ENCODE measurements at regions not wholly inside any gene's neighbourhood (a gene's known extent, or its start where the extent isn't known, plus 50 kb on each side); places are given as distances from the start of the nearest gene placed in this dataset.
A peak's percentile ranks its signal among the peaks of the same experiment; 100 is the strongest.

GRCh38 chr13:111046590-111047141 is 68.4 kb upstream of the ARHGEF7 start:
- peaks cover 11% of the 10 kb centered on the region for H3K4me1 Mint-ChIP-seq
- no peak overlapping the region for H3K9ac ChIP-seq (ENCODE audit: insufficient read depth, low read length, poor library complexity, severe bottlenecking)
- no peaks in the 10 kb centered on the region for H3K4me1 ChIP-seq (ENCODE audit: control insufficient read depth in 1 of 2, insufficient read depth in 2 of 2, low read length in 2 of 2)
- 84% methylated on average over 6 of the region's 9 CpGs for WGBS (ENCODE audit: insufficient coverage)
- H3K9me3 Mint-ChIP-seq = peaks cover 0 to 4% (median 0%) of the 10 kb centered on the region in 7 donors
- peaks cover 2 to 9% (median 3%) of the 10 kb centered on the region in 3 donors for H3K27me3 Mint-ChIP-seq (ENCODE audit: low read depth in 3 of 3)
- H3K36me3 ChIP-seq (replicated peaks in 1 of 2; ENCODE audit: control insufficient read depth in 1 of 2, insufficient read depth in 2 of 2, low read length in 2 of 2) = no peaks in the 10 kb centered on the region
- H3K27ac ChIP-seq (ENCODE audit: low read depth in 1 of 2, low read length in 2 of 2) = no peak overlapping the region
- no peak overlapping the region for H3K4me3 Mint-ChIP-seq
- H4K20me1 ChIP-seq (ENCODE audit: insufficient read depth, low read length) = no peaks in the 10 kb centered on the region
- no peak overlapping the region for H3K4me3 ChIP-seq (replicated peaks in 1 of 3; ENCODE audit: low read depth in 2 of 3, low read length in 3 of 3)
- intact Hi-C loops (cut with micrococcal nuclease) = loop anchor here in 1 of 2 donors (10.0 kb wide), 1 partner anchor 132 kb away; the partner anchor contains the start of gene ANKRD10
- H3K27me3 ChIP-seq (ENCODE audit: control insufficient read depth in 2 of 2, insufficient read depth in 2 of 2, low read length in 2 of 2) = no peaks in the 10 kb centered on the region
- peak; percentile 7 to 66 (median 35) for DNase-seq
- peak; percentile 23 for TF ChIP-seq CTCF (IDR thresholded peaks at IDR 0.05)
- peak overlapping the region in 6 of 7 donors; percentile 4 to 74 (median 40) for H3K27ac Mint-ChIP-seq
- no peak overlapping the region for H2AFZ ChIP-seq (ENCODE audit: insufficient read depth, low read depth, low read length, poor library complexity, severe bottlenecking)
- no peaks in the 10 kb centered on the region for H3K36me3 Mint-ChIP-seq
- no peaks in the 10 kb centered on the region for H3K79me2 ChIP-seq (ENCODE audit: insufficient read depth, low read length)
- no peak overlapping the region for H3K4me2 ChIP-seq (replicated peaks; ENCODE audit: extremely low read depth, low read length, poor library complexity, severe bottlenecking)
- no peaks in the 10 kb centered on the region for H3K9me3 ChIP-seq (replicated peaks in 1 of 2; ENCODE audit: control insufficient read depth in 1 of 2, insufficient read depth in 1 of 2, low read length in 2 of 2)

GRCh38 chr13:111045170-111045569 is 69.9 kb upstream of the ARHGEF7 start:
- Mint-ChIP-seq H3K27ac (no peak overlapping the region), H3K27me3 (ENCODE audit: low read depth in 3 of 3) (peaks cover 2 to 6% (median 3%) of the 10 kb centered on the region in 3 donors)
- 90% methylated on average over 10 of the region's 10 CpGs for WGBS (ENCODE audit: insufficient coverage)

More at GRCh38 chr13:111045170-111045569, 69.9 kb upstream of the ARHGEF7 start:
- no peaks in the 10 kb centered on the region for H3K9me3 ChIP-seq (replicated peaks in 1 of 2; ENCODE audit: control insufficient read depth in 1 of 2, insufficient read depth in 1 of 2, low read length in 2 of 2)
- TF ChIP-seq CTCF (IDR thresholded peaks at IDR 0.05) = no peak
- no peaks in the 10 kb centered on the region for H3K4me1 ChIP-seq (ENCODE audit: control insufficient read depth in 1 of 2, insufficient read depth in 2 of 2, low read length in 2 of 2)
- DNase-seq = no peak
- intact Hi-C loops (cut with micrococcal nuclease) = loop anchor here in 1 of 2 donors (10.0 kb wide), 1 partner anchor 130 kb away; the partner anchor contains the start of gene ANKRD10
- H3K9ac ChIP-seq (ENCODE audit: insufficient read depth, low read length, poor library complexity, severe bottlenecking) = no peak overlapping the region
- H3K27ac ChIP-seq (ENCODE audit: low read depth in 1 of 2, low read length in 2 of 2) = no peak overlapping the region
- H3K27me3 ChIP-seq (ENCODE audit: control insufficient read depth in 2 of 2, insufficient read depth in 2 of 2, low read length in 2 of 2) = no peaks in the 10 kb centered on the region
- H3K79me2 ChIP-seq (ENCODE audit: insufficient read depth, low read length) = no peaks in the 10 kb centered on the region
- H3K4me3 Mint-ChIP-seq = no peak overlapping the region
- H3K9me3 Mint-ChIP-seq = peaks cover 0 to 4% (median 0%) of the 10 kb centered on the region in 7 donors
- no peak overlapping the region for H3K4me3 ChIP-seq (replicated peaks in 1 of 3; ENCODE audit: low read depth in 2 of 3, low read length in 3 of 3)
- H3K36me3 Mint-ChIP-seq = no peaks in the 10 kb centered on the region
- H3K4me1 Mint-ChIP-seq = peaks cover 11% of the 10 kb centered on the region
- H3K36me3 ChIP-seq (replicated peaks in 1 of 2; ENCODE audit: control insufficient read depth in 1 of 2, insufficient read depth in 2 of 2, low read length in 2 of 2) = no peaks in the 10 kb centered on the region
- H3K4me2 ChIP-seq (replicated peaks; ENCODE audit: extremely low read depth, low read length, poor library complexity, severe bottlenecking) = no peak overlapping the region
- H4K20me1 ChIP-seq (ENCODE audit: insufficient read depth, low read length) = no peaks in the 10 kb centered on the region
- H2AFZ ChIP-seq (ENCODE audit: insufficient read depth, low read depth, low read length, poor library complexity, severe bottlenecking) = no peak overlapping the region
